Nephron progenitor cell (in vitro differentiated cells): ENCODE measurements at regions not wholly inside any gene's neighbourhood (a gene's known extent, or its start where the extent isn't known, plus 50 kb on each side); places are given as distances from the start of the nearest gene placed in this dataset.

ENCODE experiments used
- DNase-seq: peaks from one replicate; pipeline ENCODE4 v3.0.0; 2021
- H3K27ac Mint-ChIP-seq: 2 replicates; pipeline ENCODE4 v1.8.0; 2021; ENCODE audit warnings: mild to moderate bottlenecking, moderate library complexity, mixed read lengths
- H3K27me3 Mint-ChIP-seq: 2 replicates; pipeline ENCODE4 v1.8.0; 2021; ENCODE audit warnings: mild to moderate bottlenecking, low read depth, mixed read lengths; ENCODE audit not compliant: poor library complexity
- H3K36me3 Mint-ChIP-seq: 2 replicates; pipeline ENCODE4 v1.8.0; 2021; ENCODE audit warnings: low read depth, mixed read lengths
- H3K4me1 Mint-ChIP-seq: 2 replicates; pipeline ENCODE4 v1.8.0; 2021; ENCODE audit warnings: mixed read lengths
- H3K4me3 Mint-ChIP-seq: 2 replicates; pipeline ENCODE4 v1.8.0; 2021; ENCODE audit warnings: mild to moderate bottlenecking, moderate library complexity, mixed read lengths
- H3K9me3 Mint-ChIP-seq: 2 replicates; pipeline ENCODE4 v1.8.0; 2021; ENCODE audit warnings: mild to moderate bottlenecking, moderate library complexity, mixed read lengths
- CTCF ChIP-seq: fragments of 200-600 bp; sonication (generic); IDR thresholded peaks from 2 replicates; pipeline ENCODE4 v1.5.0; 2021; ENCODE audit warnings: antibody characterized with exemption

- H3K27me3 Mint-ChIP-seq = peaks cover 3% of the 10 kb centered on the region
- no peak overlapping the region for H3K4me3 Mint-ChIP-seq
- peaks cover 12% of the 10 kb centered on the region for H3K4me1 Mint-ChIP-seq
- H3K9me3 Mint-ChIP-seq = no peaks in the 10 kb centered on the region
- H3K27ac Mint-ChIP-seq = no peak overlapping the region
- no peaks in the 10 kb centered on the region for H3K36me3 Mint-ChIP-seq
- no peak for DNase-seq
- no peak for TF ChIP-seq CTCF
These were observed 185.2 kb upstream of the APCDD1 start for GRCh38 chr18:10269261-10269660.

GRCh38 chr18:10270151-10270571 is 184.3 kb upstream of the APCDD1 start:
- Mint-ChIP-seq H3K36me3 (no peaks in the 10 kb centered on the region), H3K27ac (peak overlapping the region; percentile 26), H3K4me1 (peaks cover 12% of the 10 kb centered on the region), H3K4me3 (no peak overlapping the region), H3K9me3 (no peaks in the 10 kb centered on the region), H3K27me3 (peaks cover 3% of the 10 kb centered on the region)
- no peak for DNase-seq
- no peak for TF ChIP-seq CTCF

- H3K27ac Mint-ChIP-seq = no peak overlapping the region
- H3K9me3 Mint-ChIP-seq = no peaks in the 10 kb centered on the region
- TF ChIP-seq CTCF = no peak
- H3K27me3 Mint-ChIP-seq = peaks cover 3% of the 10 kb centered on the region
- peaks cover 12% of the 10 kb centered on the region for H3K4me1 Mint-ChIP-seq
- H3K4me3 Mint-ChIP-seq = no peak overlapping the region
- H3K36me3 Mint-ChIP-seq = no peaks in the 10 kb centered on the region
- no peak for DNase-seq
These were observed 183.0 kb upstream of the APCDD1 start for GRCh38 chr18:10271481-10271880.

GRCh38 chr18:10274301-10274700 is 180.1 kb upstream of the APCDD1 start:
- H3K4me1 Mint-ChIP-seq = peaks cover 13% of the 10 kb centered on the region
- H3K27me3 Mint-ChIP-seq = peaks cover 3% of the 10 kb centered on the region
- DNase-seq = no peak
- H3K36me3 Mint-ChIP-seq = no peaks in the 10 kb centered on the region
- H3K4me3 Mint-ChIP-seq = no peak overlapping the region
- H3K27ac Mint-ChIP-seq = no peak overlapping the region
- H3K9me3 Mint-ChIP-seq = no peaks in the 10 kb centered on the region
- TF ChIP-seq CTCF = no peak

GRCh38 chr18:10275486-10275885 is 178.9 kb upstream of the APCDD1 start:
- Mint-ChIP-seq H3K4me1 (peaks cover 11% of the 10 kb centered on the region), H3K36me3 (no peaks in the 10 kb centered on the region), H3K9me3 (no peaks in the 10 kb centered on the region), H3K4me3 (no peak overlapping the region), H3K27ac (no peak overlapping the region), H3K27me3 (peaks cover 3% of the 10 kb centered on the region)
- DNase-seq = no peak
- no peak for TF ChIP-seq CTCF

GRCh38 chr18:10278265-10278664 is 176.2 kb upstream of the APCDD1 start:
- no peak for TF ChIP-seq CTCF
- no peaks in the 10 kb centered on the region for H3K36me3 Mint-ChIP-seq
- no peak for DNase-seq
- peaks cover 15% of the 10 kb centered on the region for H3K4me1 Mint-ChIP-seq
- no peaks in the 10 kb centered on the region for H3K9me3 Mint-ChIP-seq
- no peak overlapping the region for H3K27ac Mint-ChIP-seq
- H3K4me3 Mint-ChIP-seq = no peak overlapping the region
- H3K27me3 Mint-ChIP-seq = no peaks in the 10 kb centered on the region
